Daoy (cell line): ENCODE measurements at regions not wholly inside any gene's neighbourhood (a gene's known extent, or its start where the extent isn't known, plus 50 kb on each side); places are given as distances from the start of the nearest gene placed in this dataset.
"Not testable (repeated sequence)": the region's sequence is repeated elsewhere in the genome, so short reads cannot be mapped to it uniquely, and the experiment has no call there.

ENCODE experiments used
- DNase-seq: peaks from one replicate; pipeline ENCODE4 v3.0.0-alpha.2; 2015; ENCODE audit warnings: low read depth

DNA sequence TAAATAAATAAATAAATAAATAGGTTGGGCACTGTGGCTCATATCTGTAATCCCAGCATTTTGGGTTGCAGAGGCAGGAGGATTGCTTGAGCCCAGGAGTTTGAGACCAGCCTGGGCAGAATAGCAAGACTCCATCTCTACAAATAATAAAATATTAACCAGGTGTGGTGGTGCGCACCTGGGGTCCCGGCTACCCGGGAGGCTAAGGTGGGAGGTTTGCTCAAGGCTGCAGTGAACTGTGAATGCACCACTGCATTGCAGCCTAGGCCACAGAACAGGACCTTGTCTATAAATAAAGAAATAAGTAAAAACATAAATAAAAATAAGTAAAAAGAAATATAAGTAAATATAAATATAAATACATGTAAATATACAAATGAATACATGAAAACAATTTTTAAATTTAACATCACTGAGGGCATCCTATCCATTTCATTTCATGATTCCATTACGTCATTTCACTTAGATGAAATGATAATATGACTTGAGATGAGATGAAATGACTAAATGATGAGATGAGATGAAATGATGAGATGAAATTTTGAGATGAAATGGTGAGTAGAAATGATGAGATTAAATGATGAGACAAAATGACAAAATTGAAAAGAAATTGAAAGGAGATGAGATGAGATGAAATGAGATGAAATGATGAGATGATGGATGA is 233.4 kb downstream of the GOLGA6L6 start:
- DNase-seq, result not testable (repeated sequence)

- DNase-seq, result not testable (repeated sequence)
Measured at GRCh38 chr15:20307137-20307536, 234.5 kb downstream of the GOLGA6L6 start.

- DNase-seq, result not testable (repeated sequence)
Measured at GRCh38 chr15:20306497-20307106, 235.0 kb downstream of the GOLGA6L6 start.

DNA sequence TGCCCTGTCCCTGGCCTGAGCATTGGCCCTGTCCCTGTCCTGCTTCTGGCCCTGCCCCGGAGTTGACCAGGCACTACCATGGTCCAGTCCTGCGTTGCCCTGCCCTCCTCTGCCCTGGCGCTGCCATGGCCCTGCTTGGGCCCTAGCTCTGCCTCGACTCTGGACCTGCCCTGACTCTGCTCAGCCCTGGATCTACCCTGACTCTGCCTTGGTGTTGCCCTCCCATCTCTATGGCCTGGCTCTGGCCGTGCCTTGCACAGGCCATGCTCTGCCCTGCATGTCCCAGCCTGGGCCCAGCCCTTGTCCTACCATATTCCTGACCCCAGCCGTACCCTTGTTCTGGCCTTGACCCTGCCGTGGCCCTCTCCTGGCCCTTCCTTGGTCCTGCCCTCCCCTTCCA is 235.7 kb downstream of the GOLGA6L6 start:
- not testable (repeated sequence) for DNase-seq

GRCh38 chr15:20305015-20305465 is 236.6 kb downstream of the GOLGA6L6 start:
- DNase-seq, result not testable (repeated sequence)

DNA sequence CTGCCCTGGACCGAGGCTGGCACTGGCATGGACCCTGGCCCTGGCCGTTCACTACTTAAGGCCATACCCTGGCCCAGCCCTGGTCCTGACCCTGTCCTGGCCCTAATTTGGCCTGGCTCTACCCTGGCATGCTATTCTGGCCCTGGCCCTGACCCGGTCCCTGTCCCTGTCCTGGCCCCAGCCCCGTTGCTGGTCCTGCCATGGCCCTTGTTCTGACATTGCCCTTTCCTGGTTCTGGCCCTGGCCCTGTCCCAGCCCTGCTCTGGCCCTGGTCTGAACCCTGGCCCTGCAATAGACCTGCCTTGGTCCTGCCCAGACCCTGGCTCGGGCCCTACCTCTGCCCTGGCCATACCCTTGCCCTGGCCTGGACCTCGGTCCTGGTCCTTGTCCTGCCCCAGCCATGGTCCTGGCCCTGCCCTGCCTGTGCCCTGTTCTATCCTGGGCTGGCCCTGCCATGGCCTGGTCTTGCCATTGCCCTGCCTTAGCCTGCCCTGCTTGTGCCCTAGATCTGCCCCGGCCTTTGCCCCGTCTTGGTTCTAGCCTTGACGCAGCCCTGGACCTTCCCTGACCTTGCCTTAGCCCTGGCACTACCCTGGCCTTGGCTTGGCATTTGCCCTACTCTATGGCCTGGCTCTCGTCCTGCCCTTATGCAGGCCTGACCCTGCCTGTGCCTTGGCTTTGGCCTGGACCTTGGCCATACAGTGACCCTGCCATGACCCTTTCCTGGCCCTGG is 237.2 kb downstream of the GOLGA6L6 start:
- not testable (repeated sequence) for DNase-seq

GRCh38 chr15:20303248-20304171 is 238.1 kb downstream of the GOLGA6L6 start:
- DNase-seq, result not testable (repeated sequence)

GRCh38 chr15:20302141-20303069 is 239.2 kb downstream of the GOLGA6L6 start:
- not testable (repeated sequence) for DNase-seq

DNA sequence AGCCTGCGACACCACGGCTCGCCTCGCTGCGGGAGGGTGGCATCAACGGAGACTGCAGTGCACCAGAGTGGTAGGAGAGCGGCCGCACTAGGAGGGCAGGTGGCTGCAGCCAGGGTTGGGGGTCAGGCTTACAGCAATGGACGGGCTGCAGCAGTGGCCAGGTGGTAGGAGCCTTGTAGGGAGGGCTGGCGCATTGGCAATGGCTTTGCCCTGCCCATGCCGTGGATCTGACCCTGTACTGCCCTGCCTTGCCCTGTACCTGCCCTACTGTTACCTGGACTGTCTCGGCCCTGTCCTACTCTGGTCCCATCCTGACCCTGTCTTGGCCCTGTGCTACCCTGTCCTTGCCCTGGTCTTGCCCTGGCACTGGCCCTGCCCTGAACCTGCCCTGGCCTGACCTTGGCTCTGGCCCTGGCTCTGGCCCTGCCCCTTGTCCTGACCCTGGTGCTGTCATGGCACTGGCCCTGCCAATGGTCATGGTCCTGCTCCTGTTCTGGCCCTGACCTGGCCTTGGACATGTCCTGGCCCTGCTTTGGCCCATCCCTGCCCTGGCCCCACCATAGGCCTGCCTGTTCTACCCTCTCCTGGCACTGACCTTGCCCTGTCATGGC is 240.0 kb downstream of the GOLGA6L6 start:
- DNase-seq, result not testable (repeated sequence)

DNA sequence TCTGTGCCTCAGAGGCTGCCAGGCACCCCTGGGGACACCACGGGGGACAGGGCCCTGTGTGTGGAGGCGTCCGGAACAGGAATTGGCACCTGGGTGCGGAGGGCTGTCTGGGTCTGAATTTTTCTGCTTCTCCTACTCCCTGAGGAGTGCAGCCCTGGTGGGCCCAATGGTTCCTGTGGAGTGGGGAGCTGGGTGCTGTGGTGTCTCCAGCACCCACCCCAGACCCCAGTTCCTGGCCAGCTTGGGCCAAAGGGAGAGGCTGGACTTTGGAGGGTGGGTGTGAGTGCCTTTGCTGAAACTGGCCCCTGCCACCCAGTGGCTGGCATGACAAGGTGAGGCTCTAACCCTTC is 240.6 kb downstream of the GOLGA6L6 start:
- DNase-seq, result not testable (repeated sequence)

DNA sequence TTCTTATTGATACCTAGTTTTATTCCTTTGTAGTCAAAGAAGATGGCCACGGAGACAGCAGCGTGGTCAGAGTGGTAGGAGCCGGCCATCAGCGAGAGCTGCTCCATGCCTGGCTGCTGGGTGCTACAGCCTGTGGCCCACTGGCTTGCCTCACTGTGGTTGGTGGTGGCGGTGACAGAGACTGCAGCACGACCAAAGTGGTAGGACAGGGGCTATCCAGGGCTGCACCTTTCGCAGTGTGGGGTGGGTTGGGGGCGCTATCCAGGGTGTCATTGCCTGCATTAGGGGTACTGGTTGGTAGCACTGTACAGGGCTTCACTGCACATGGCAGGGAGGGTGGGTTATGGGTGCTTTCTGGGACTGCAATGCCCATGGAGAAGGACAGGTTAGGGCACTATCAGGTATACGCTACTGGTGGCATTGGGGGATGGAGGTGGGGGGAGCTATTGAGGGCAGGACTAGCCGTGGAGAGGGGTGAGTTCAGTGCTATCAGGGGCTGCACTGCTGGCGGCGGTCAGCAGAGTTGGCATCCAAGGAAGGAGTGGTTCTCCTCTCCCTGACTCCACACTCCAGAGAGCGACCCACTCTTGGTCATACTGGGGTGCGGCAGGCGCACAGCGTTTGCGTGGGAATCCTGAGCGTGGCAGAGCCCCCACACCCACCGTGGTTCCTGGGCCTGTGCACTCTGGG is 241.1 kb downstream of the GOLGA6L6 start:
- not testable (repeated sequence) for DNase-seq

GRCh38 chr15:20297603-20298123 is 243.9 kb downstream of the GOLGA6L6 start:
- DNase-seq, result not testable (repeated sequence)

DNA sequence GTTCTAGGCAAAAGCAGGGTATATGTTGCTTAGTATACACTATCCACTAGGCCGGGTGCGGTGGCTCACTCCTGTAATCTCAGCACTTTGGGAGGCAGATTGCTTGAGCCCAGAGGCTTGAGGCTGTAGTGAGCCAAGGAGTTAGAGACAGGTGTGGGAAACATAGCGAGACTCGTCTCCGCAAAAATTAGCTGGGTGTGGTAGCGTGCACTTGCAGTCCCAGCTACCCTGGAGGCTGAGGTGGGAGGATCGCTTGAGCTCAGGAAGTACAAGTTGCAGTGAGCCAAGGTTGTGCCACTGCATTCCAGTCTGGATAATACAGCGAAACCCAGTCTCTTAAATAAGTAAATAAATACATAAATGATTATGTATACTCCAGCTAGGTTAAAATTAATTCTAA is 245.3 kb downstream of the GOLGA6L6 start:
- not testable (repeated sequence) for DNase-seq

DNA sequence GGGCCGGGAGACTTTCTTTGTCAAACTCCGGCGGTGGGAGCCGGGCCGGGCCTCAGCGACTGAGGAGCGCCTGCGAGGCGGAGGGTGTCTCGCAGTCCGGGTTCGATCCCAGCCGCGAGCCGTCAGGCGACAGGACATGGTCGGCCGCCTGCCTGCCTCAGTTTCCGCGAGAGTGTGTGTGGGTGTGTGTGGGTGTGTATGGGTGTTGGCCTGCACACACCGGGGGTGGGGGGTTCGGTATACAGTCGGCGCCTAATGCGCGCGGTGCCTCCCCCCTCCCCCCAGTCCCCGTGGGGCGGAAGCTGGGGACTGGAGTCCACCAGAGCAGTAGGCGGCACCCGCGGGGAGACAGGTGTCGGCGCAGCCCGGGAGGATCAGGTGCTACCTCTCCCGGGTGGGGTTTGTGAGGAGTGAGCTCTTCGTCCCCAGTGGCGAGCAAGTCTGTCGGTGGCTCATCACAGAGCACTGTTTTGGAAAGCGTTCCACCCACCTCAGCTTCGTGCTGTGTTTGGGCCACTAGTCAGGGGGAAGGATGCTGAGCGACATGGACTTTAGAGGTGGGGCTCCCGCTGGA is 246.3 kb downstream of the GOLGA6L6 start:
- no peak for DNase-seq

DNA sequence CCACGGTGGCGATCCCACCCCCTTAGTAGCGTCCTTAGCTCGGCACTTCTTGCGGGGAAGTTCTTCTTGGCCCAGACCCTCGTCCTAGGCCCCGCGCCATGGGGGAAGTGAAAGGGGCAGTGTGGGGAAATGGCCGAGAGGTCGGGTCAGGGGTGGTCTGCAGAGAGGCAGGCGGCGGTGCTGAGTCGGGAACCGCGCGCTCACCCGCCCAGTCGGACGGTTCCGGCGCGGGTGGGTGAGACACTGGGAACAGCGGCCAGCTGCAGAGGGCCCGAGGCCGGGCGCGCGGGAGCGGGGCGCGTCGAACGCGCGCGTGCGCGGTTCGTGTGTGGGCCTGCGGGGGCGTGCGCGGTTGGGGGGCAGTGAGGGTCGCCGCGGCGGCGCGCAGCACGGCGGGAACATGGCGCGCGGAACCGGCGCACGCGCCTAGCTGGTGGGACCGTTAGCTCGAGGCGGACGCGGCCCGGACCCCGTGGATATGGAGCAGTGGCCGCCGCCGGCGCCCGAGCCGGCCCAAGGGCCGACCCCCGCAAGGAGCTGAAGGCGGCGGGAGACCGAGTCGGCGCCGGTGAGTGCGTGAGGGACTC is 246.9 kb downstream of the GOLGA6L6 start:
- peak; percentile 42 for DNase-seq

- not testable (repeated sequence) for DNase-seq
Measured at GRCh38 chr15:20292422-20293005, 249.1 kb downstream of the GOLGA6L6 start.

DNA sequence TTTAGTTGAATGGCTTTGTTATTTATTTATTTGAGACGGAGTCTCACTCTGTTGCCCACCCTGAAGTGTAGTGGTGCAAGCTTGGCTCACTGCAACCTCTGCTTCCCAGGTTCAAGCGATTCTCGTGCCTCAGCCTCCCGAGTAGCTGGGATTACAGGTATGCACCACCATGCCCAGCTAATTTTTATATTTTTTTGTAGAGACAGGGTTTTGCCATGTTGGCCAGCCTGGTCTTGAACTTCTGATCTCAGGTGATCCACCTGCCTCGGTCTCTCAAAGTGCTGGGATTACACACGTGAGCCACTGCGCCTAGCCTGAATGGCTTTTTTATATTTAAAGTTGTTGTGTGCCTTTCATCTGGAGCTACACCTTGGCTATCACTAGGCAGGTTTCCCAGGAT is 250.0 kb downstream of the GOLGA6L6 start:
- not testable (repeated sequence) for DNase-seq

DNA sequence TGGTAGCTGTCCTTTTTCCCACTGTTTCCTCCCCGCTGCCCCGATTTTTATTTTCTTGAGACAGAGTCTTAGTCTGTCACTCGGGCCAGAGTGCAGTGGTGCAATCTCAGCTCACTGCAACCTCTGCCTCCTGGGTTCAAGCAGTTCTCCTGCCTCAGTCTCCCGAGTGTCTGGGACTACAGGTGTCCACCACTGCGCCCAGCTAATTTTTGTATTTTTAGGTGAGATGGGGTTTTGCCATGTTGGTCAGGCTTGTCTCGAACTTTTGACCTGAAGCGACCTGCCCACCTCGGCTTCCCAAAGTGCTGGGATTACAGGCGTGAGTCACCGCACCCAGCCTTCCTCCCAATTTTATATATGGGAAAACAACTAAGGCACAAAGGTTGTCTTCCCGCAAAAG is 251.0 kb downstream of the GOLGA6L6 start:
- not testable (repeated sequence) for DNase-seq
